Stimulated activated CD8-positive, alpha-beta memory T cell treated with anti-CD3 and anti-CD28 coated beads, Interleukin-2, amount 100 ng/mL, for 1 hour (primary cell): ENCODE measurements at regions not wholly inside any gene's neighbourhood (a gene's known extent, or its start where the extent isn't known, plus 50 kb on each side); places are given as distances from the start of the nearest gene placed in this dataset.
"Not testable (repeated sequence)": the region's sequence is repeated elsewhere in the genome, so short reads cannot be mapped to it uniquely, and the experiment has no call there.

Source experiments
- DNase-seq, 2 donors: peaks; one replicate each; pipeline ENCODE4 v3.0.0-alpha.2; 2020; ENCODE audit warnings: low read depth in 2 of 2

DNA sequence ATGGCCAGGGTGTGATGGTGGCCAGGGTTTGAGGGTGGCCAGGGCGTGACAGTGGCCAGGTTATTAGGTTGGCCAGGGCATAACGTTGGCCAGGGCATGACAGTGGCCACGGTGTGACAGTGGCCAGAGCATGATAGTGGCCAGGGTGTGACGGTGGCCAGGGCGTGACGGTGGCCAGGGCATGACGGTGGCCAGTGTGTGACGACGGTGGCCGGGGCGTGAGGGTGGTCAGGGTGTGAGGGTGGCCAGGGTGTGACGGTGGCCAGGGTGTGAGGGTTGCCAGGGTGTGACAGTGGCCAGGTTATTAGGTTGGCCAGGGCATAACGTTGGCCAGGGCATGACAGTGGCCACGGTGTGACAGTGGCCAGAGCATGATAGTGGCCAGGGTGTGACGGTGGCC is 642.8 kb downstream of the TBC1D22A start:
- DNase-seq, result not testable (repeated sequence)

DNA sequence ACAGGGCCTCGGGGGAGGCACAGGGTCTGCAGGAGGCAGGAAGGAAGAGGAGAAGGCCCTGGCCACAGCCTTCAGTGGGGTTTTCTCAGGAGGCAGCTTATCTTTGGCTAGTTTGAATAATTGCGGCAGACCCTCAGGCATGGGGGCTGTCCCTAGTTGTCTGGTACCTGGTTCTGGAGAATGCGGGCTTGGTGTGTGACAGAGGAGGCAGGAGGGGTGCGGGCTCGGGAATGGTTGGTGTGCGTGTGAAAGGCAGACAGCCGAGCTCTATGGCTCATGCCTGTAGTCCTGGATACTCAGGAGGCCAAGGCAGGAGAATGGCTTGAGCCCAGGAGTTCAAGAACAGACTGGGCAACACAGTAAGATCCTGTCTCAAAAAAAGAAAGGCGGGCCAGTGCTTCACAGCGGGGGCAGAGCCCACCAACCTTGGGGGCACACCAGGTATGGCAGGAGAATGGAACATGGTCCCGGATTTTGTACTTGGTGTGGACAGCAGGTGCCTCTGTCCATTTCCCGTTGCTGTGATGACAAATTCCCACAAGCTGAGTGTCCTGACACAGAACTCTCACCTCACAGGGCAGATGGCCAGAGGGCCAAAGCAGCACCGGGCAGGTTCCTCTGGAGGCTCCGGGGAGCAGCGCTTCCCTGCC is 640.6 kb downstream of the TBC1D22A start:
- no peak for DNase-seq

DNA sequence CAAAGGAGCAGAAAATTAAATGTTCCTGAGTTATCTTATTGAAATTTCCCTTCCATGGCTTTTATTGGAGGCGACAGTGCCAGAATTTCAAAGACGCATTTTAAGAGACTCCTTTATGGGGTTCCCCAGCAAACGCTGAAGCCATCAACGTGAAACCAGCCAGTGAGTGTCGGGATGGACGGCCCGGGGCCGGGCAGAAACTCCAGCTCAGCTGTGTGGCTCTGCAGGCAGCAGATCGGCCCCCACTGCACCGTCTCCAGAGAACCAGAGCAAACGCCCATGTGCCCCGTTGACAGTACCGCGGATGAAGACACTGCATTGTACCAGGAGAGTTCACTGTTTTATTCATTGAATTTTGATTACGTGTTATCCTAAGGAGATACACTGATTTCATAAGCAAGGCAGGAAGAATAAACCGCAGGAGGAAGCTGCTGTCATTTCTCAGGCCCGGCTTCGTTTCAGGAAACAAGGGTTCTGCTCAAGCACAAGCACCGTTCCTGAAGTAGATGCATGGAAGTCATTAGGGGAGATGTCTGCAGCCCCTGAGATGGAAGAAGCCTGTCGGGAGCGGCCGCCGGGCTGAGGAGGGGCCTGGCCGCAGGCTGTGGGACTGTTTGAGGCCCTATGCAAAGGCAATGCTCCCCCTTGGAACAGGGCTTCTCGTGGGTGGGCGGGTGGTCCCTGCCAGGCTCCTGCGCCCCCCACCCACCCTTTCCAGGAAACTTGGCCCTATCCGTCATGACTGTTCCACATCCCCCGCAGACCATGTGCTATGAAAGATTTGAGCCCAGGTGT is 639.7 kb downstream of the TBC1D22A start:
- DNase-seq, result no peak

DNA sequence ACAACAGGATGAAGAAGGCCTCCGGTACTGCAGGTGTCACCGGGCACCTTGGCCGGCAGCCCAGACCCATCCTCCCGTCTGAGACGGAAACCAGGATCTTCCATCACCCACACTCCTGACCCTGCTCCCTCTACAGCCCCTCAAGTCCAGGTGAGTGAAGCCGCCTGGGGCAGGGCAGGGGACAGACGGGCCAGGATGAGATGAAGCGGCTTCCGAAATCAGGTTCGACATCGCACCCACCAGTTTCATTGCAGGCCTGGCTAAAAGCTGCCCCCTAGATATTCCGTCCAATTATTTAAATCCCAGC is 639.1 kb downstream of the TBC1D22A start:
- no peak for DNase-seq

DNA sequence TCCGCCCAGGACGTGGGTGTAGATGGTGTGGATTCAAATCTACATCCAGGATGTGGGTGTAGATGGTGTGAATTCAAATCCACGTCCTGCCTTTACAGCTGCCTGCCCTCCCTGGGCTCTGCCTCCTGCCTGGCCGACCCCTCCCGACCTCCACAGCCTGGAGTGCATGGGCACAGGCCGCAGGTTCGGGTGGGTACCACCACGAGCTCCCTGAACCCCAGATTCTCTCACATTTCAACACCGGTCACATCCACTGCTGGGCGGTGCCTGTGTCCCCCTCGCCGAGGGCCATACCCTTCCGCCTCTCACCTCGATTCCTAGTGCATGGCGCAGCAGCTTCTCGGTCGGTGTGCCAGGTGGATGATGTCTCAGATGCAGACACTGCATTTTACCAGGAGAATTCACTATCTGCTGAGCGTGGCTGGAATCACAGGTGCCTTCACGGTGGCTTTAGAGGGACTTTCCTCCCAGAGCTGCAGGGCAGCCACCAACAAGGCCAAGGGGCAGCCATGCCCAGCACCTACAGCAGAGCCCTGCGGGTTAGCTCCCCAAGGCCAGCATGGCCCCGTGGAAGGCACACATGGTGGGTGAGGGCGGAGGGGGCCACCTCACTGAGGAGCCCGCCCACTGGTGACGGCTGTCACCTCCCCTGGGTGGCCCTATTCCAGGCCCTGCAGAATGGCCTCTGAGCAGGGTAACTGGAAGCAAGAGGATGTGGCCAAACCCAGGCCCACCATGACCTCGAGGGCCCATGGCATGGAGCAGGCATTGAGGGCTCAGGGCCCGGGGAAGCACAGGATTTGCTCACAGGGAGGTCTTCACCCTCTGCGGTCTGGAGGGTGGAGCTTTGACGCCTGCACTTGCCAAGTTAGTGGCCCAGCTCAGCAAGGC is 638.5 kb downstream of the TBC1D22A start:
- no peak for DNase-seq

DNA sequence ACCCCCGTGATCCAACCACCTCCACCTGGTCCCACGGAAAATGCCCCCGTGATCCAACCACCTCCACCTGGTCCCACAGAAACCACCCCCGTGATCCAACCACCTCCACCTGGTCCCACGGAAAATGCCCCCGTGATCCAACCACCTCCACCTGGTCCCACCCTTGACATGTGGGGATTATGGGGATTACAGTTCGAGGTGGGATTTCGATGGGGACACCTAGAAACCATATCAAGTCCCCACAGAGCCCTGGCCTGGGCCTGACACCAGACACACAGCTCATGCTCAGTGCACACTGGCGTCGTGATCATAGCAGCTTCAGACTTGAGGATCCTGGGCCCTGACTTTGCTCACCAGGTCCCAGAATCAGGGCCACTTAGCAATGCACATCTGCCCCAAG is 637.7 kb downstream of the TBC1D22A start:
- not testable (repeated sequence) for DNase-seq

DNA sequence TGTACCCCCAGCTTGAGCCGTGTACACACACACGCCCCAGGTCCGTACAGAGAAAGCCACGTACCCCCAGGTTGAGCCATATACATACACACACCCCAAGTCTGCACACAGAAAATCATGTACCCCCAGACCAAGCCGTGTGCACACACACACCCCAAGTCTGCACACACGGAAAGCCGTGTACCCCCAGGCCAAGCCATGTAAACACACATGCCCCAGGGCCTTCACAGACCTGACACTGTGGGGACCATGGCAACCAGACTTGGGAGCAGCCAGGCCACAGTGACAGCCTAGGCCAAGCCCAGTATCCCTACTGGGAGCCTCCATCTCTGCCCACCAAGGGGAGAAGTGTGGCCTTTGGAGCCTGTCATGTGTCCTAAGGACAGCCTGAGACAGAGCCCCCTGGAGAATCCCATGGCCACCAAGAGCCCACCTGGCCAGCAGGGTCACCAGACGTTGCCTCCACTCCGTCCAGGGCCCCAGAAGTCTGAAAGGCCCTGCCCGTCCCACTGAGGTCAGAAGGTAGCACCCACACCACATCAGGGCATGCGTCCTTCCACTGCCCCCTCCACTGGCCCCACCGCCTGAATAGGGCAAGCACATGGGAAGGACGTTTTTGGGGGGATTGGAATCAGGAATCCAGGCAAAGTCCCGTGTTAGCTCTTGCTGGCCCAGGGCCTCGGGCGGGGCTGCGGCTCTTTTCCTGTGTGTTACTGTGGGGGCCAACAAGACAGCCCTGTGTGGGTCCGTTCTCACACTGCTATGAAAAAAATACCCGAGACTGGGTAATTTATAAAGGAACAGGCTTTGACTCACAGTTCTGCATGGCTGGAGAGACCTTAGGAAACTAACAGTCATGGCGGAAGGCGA is 636.7 kb downstream of the TBC1D22A start:
- DNase-seq, result no peak

DNA sequence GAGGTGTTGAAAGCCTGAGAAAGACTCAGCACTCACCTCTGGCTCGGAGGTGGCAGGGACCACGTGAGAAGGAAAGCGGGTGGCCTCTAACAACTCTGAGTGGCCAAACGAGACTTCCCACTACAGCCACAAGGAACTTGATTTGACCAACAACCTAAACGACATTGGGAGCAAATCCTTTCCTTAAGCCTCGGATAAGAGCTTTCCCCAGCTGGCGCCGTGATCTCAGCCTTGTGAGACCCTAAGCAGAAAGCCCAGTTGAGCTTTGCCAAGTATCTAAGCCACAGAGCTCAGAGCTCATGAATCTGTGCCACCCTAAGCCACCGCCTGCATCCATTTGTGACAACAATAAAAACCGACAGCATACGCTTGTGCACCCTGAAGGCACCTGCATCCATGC is 636.0 kb downstream of the TBC1D22A start:
- no peak for DNase-seq

DNA sequence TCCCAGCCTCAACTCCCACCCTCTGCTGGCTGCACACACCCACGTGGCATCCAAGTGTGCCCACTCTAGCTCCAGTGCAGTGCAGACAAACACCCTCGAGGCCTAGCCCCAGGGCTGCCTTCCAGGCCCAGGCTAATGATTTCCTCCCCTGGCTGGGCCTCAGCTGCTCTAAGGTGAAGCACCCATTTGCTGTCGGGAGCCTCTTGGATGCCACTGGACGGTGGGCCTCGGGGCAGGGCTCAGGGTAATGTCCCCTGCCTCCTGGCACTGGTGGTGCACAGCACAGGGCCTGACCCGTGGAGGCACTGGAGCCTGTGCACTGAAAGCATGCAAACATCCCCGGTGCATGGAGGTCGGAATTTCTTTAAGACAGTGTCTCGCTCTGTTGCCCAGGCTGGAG is 635.2 kb downstream of the TBC1D22A start:
- DNase-seq, result no peak

DNA sequence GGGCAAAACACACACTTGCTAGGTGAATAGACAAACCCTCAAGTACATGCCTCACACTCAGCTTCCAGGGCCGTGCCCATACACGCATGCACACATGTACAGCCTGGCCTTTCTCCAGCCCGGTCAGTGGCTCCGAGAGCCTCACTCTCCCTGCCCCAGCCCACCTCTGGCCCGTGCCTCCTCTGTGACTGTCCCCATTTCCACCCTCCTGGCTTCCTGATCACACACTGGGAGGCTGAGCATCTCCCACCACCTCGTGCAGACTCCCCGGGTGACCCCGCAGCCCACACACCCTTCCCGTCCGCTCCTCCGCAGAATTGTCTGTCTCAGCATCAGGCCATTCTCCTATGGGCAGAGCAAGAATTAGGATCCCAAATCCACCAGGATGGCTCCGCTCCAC is 634.1 kb downstream of the TBC1D22A start:
- DNase-seq, result no peak

DNA sequence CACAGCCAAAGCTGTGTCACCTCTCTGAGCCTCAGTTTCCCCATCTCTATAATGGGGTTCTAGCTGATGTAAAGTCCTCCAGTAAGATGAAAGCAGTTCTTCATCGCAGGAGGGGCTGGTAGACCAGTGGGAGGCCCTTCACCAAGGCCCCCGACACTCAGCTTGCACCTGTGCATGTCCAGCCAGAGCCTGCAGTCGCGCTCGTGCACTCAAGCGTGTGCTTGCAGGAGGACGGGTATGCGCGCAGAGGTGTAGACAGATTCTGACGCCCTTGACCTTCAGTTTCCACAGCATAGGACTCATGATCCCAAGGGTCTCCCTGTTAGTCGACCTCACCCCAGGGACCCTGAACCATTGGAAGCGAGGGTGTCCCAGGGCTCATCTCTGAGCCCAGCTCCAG is 633.7 kb downstream of the TBC1D22A start:
- DNase-seq, result no peak

DNA sequence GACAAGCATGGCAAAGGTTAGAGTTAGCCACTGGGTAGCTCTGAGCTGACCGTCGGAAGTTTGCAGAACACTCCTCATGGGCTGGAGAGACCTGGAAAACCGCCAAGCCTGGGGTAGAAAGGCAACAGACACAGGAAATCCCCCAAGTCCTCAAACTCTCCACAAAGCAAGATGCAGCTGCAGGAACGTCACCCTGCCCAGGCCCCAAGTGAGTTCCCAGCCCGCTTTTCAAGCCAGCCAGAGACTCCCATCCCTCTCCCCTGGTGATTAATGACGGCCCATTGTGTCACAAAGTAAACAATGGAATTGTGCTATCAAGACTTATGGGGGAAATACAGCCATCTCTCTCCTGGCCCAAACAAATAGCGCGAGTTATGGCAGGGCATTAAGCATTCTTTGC is 633.0 kb downstream of the TBC1D22A start:
- no peak for DNase-seq

DNA sequence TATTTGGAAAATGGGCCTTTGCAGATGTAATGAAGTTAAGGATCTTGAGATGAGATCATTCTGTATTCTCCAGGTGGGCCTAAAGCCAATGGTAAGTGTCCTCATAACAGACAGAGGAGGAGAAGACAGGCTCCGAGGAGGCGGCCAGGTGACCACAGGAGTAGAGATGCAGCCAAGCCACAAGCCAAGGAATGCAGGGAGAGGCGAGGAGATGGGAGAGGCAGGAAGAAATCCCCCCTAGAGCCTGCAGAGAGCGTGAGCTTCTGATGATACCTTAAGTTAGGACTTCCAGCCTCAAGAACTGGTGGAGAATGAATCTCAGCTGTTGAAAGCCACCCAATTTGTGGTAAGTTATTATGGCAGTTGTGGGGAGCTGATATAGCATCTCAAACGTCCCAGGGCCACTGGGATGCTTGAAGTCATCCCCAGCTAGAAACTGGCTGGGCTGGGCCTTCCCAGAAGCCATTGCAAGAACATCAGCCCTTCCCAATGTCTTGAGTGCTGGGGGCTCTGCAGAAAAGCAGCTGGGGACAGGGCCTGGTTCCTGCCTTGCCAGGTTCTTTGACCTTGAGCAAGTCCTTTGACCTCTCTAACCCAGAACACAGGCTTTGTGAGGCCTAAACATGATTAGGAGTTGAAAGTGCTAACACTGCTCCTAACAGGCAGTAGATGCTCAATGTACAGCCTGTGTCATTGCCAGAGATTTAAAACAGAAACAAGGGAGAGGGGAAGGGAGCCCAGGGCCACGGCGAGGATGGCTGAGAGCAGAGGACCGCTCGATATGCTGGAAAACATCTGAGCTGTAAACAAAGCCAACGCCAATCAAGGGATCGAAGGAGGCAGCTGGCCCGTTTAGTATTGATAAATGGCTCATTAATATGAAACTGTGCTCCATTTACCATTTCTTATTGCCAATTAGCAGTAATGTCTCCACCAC is 632.3 kb downstream of the TBC1D22A start:
- DNase-seq, result no peak

DNA sequence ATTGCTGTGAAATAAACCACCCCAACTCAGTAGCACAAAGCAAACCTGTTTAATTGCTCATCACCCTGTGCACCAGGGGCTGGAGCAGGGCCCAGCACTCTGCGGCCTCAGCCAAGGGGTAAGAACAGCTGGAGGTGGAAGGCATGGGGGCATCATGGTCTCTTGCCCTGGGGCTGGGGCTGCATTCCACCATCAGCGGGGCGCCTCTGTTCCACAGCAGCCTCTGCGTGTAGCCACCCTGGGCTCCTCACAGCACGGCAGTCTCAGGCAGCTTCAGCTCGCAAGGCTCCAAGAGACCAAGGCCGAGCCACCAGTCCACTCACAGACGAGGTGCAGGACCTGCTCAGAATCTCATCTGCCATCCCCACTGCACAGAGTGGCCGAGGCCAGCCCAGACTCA is 630.7 kb downstream of the TBC1D22A start:
- DNase-seq, result no peak

DNA sequence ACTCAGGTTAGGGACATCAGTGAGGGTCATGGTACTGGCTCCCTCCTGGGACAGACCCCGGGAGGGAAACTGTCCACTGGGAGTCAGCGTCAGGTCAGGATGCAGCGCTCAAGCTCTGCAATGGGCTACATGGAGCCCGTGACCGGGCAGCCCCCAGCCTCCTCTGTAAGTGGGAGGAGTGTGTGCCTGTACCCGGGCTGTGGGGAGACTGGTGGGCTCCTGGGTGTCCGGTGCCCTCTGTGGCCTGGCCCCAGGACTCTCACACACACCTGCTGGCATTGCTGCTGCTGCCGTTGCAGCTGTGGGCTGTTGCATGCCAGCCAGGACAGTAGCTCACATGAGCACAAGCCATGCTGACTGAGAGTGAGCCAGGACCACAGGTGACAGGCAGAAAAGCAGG is 630.3 kb downstream of the TBC1D22A start:
- no peak for DNase-seq

DNA sequence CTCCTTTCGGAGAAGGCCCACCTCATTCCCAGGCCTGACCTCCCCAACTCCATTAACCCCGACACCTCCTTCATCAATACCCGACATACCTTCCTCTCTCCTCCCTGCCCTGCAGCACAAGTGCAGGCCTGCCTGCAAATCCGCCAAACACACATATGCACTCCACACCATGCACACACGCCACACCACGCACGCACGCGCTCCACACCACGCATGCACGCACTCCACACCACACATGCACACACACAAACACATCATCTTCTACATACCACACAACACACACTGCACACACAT is 629.6 kb downstream of the TBC1D22A start:
- DNase-seq, result no peak

DNA sequence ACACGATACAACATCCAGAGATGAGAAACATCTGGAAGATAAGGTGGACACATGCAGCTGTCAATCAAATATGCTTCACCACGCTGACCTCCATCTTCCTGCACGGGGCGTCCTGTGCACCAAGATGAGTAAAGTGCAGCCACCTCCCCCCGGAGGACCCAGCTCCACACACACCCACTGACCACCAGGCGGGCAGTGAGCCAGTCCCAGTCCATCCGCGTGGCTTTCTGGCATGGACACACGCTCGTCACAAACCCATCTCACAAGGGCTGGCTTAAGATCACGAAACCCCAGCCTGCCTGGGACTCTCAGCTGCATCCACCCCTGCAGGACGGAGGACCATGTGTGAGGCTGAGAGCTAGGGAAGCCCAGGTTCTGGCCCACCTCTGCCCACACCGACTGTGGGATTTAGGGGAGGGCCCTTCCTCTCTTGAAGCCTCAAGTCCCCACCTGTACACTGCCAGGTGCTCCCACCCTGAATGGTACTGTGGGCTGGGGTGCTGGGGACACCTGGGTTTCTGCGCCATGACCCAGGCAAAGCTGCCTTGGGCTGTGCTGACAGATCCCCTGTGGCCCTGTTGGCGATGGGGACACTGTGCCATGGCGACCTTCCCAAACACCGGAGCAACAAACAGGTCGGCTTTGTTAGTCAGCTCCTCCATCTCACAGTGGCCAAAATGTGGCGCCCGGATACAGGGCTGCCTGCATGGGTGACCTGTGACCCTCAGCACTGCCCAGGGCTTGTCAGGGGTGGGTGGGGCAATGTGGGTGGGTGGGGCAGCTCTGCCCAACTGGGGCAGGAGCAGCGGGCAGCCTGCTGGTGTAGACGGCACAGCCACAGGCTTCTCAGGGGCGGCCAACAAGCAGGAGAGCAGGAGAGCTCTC is 629.0 kb downstream of the TBC1D22A start:
- DNase-seq, result no peak

DNA sequence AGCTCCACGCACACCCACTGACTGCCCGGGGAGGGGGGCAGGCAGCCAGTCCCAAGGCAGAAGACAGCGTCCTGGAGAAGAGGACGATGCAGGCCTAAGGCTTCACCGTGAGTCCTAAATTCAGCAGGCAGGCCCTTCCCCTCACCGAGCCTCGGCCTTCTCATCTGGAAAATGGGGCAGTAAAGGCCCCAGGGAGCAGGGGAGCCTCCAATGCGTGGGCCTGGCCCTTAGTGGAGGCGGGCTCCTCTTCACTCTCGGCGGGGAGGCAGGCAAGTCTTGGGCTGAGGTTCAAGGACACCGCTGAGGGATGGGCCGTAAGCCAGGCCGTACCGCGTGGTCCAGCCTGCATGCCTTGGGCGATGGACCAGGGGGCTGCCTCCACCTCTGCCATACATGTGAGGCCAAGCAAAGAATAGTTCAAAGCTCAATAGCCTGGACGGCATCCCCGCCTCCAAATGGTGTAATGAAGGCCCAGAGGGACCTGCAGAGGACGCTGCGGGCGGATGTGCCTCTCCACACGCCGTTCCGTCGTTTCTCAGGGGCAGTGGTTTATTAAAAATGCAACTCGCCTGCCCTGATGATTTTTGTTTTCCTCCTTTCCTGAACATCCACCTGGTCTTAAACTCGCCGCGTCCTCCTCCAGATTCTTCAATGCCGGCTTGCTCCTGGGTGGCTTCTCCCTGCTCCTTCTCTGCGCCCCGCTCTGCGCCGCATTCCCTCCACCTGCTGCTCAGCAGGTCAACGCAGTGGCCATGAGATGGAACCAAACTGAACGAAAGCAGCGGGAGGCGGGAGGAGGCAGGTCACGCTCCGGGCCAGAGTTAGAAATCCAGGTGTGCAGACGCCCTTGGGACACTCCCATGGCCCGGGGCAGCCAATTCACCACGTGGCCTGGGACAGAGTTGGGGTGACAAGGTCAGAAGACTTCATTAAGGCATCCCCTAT is 627.8 kb downstream of the TBC1D22A start:
- no peak for DNase-seq

DNA sequence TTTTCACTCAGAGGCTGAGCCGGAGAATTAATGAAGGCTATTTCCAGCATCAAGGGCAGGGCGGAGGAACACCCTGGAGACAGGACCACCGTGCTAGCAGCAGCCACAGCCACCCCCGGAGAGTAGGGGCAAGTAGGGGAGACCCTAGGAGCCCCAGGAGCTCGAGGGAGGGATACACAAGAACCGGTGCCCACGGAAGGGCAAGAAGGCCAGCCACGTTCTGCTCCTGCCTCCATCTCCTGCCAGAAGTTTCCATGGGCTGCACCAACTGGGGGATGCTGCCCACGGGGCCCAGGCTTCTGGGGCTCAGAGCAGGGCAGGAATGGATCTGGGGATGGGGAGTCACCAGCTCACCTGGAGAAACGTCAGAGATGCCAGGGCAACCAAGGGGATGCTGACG is 626.8 kb downstream of the TBC1D22A start:
- DNase-seq, result no peak
